PC-3 (cell line): ENCODE measurements at regions not wholly inside any gene's neighbourhood (a gene's known extent, or its start where the extent isn't known, plus 50 kb on each side); places are given as distances from the start of the nearest gene placed in this dataset.
"Not testable (repeated sequence)": the region's sequence is repeated elsewhere in the genome, so short reads cannot be mapped to it uniquely, and the experiment has no call there.

ENCODE experiments used
- CTCF ChIP-seq: fragments of 300-600 bp; sonication (generic); conservative IDR thresholded peaks from 2 replicates; pipeline ENCODE4 v1.5.1; 2017; ENCODE audit warnings: antibody characterized with exemption, low read depth, mild to moderate bottlenecking, low read length
- EZH2 ChIP-seq: fragments of 300-600 bp; sonication (generic); IDR thresholded peaks from one replicate; pipeline ENCODE4 v1.6.1; 2017; ENCODE audit warnings: antibody characterized with exemption, mild to moderate bottlenecking, low read length; ENCODE audit not compliant: unreplicated experiment
- EZH2phosphoT487 ChIP-seq: fragments of 300-600 bp; sonication (generic); IDR thresholded peaks from 2 replicates; pipeline ENCODE4 v1.6.1; 2018; ENCODE audit warnings: mild to moderate bottlenecking, antibody characterized with exemption, low read length, borderline replicate concordance

GRCh38 chr10:38248113-38248512 is 154.0 kb downstream of the ZNF37A start:
- not testable (repeated sequence) for TF ChIP-seq CTCF, EZH2, EZH2phosphoT487
